ENCODE measurements at regions not wholly inside any gene's neighbourhood (a gene's known extent, or its start where the extent isn't known, plus 50 kb on each side); places are given as distances from the start of the nearest gene placed in this dataset.

DNA sequence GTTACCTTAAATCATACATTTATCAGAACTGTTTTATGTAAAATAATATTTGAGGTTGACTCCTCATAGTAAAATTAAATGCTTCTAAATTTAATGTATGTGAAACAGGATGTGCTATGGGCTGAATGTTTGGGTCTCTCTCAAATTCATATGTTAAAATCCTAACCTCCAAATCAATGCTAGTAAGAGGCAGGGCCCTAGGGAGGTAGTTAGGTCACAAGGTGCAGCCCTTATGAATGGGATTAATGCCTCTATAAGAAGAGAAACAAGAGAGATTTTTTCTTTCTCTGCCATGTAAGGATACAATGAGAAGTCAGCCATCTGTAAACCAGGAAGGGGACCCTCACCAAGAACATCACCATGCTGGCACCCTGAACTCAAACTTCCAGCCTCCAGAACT, 67.2 kb upstream of the ETAA1 start:
- TF ChIP-seq, protein P1, sequence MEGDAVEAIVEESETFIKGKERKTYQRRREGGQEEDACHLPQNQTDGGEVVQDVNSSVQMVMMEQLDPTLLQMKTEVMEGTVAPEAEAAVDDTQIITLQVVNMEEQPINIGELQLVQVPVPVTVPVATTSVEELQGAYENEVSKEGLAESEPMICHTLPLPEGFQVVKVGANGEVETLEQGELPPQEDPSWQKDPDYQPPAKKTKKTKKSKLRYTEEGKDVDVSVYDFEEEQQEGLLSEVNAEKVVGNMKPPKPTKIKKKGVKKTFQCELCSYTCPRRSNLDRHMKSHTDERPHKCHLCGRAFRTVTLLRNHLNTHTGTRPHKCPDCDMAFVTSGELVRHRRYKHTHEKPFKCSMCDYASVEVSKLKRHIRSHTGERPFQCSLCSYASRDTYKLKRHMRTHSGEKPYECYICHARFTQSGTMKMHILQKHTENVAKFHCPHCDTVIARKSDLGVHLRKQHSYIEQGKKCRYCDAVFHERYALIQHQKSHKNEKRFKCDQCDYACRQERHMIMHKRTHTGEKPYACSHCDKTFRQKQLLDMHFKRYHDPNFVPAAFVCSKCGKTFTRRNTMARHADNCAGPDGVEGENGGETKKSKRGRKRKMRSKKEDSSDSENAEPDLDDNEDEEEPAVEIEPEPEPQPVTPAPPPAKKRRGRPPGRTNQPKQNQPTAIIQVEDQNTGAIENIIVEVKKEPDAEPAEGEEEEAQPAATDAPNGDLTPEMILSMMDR (IDR thresholded peaks at IDR 0.05 in 4 of 5, conservative IDR thresholded peaks at IDR 0.05 in 1 of 5): no peak
- TF ChIP-seq POLR2A (IDR thresholded peaks at IDR 0.05): no peak
